Peyer's patch (tissue), 4 donors: ENCODE measurements at regions not wholly inside any gene's neighbourhood (a gene's known extent, or its start where the extent isn't known, plus 50 kb on each side); places are given as distances from the start of the nearest gene placed in this dataset.

Source experiments
- CTCF ChIP-seq, 6 experiments: fragments of 450-650 bp in 4 of 6; fragments of 200-600 bp in 2 of 6; sonication (generic) in 1 of 6; IDR thresholded peaks; one replicate each; pipeline ENCODE4 v1.5.1; 2017 to 2019; ENCODE audit warnings: antibody characterized with exemption in 6 of 6, mild to moderate bottlenecking in 3 of 6, moderate library complexity in 1 of 6
- POLR2A ChIP-seq, 2 donors: fragments of 450-650 bp; IDR thresholded peaks; one replicate each; pipeline ENCODE4 v1.5.1; 2017; ENCODE audit warnings: antibody characterized with exemption in 2 of 2, mild to moderate bottlenecking in 2 of 2, moderate library complexity in 2 of 2

GRCh38 chr7:119177863-119178262 lies 953.4 kb downstream of the ANKRD7 start:
- TF ChIP-seq CTCF (IDR thresholded peaks at IDR 0.05): no peak
- no peak for TF ChIP-seq POLR2A (IDR thresholded peaks at IDR 0.05)
